DMS79 (cell line): ENCODE measurements at regions not wholly inside any gene's neighbourhood (a gene's known extent, or its start where the extent isn't known, plus 50 kb on each side); places are given as distances from the start of the nearest gene placed in this dataset.

Source experiments
- DNase-seq: peaks from one replicate; lab custom pipeline; 2025; lab: John Stamatoyannopoulos, UW

- no peak for DNase-seq
Observed at GRCh38 chr4:79023799-79024770, 84.8 kb upstream of the PAQR3 start.

- DNase-seq, result no peak
Observed at GRCh38 chr4:79022529-79022928, 83.3 kb upstream of the PAQR3 start.

DNA sequence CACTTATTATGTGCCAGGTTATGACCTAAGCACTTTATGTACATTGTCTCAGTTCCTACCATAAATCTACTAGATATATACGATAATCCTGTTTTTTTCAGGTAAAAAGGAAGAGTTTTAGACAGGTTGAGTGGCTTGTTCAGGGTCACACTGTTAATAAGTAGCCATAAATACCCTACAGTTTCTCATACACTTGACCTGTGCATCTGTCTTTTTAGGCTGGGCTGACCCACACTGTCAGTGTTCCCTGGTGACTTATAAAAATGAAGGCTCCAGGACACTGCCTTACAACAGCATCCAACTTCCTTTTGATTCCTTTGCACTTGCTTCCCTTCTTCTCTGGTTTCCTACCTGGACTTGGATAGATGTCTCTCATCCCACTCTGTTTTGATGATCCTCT lies 78.2 kb upstream of the PAQR3 start:
- DNase-seq, result no peak

DNA sequence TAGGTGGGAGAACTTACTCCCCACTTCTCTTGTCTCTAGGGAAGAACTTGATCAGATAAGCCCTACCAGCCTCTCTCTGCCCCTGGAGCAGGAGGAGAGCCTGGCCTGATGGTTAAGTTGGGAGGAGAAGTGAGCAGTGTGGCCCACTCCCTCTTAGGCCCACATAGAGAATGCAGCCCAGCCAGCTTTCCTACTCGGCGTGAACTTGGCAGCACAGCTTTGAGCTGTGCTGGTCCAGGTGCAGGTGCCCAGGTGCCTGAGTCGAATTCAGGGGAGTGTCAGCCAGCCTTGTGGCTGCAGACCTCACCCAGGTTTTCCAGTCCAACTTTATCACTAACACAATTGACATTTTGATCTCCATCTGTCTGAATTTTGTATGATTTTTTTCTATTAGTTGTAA lies 77.6 kb upstream of the PAQR3 start:
- no peak for DNase-seq

DNA sequence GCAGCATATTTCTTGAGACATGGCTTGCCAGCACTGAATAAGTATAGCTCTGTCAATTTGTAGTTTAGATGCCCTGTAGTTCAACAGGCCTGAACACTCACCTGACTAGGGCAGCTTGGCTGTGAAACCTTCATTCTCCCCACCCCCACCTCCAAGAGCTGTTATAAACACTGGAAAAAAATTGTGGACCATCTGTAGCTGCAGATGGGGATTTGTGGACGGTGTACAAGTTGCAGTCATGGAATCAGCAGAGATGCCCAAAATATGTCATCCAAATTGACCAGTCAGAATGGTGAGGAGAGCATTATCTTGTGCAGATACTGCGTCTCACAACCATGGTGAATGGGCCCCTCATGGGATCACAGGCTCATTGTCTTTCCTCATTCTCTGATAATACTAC lies 76.2 kb upstream of the PAQR3 start:
- no peak for DNase-seq

- DNase-seq, result no peak
Observed at GRCh38 chr4:79014230-79014629, 75.0 kb upstream of the PAQR3 start.

DNA sequence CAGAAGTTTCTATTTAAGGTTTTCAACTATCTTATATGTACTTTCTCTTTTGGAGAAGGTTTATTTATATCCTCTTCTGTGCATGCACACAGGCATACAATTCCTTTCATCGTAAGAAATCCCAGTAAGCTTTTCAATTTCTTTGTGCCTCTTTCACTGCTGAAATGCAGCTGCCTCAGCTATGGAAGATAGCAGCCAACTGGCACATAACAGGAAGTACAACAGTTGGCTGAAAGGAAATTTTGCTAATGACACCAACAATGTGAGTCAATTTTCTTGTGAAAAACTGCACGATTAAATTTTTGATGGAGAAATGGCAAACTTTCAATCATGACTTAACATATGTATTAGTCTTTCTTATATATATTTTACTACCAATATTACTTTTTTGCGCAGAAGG lies 74.5 kb upstream of the PAQR3 start:
- DNase-seq, result no peak

- no peak for DNase-seq
Observed at GRCh38 chr4:78990938-78991810, 51.9 kb upstream of the PAQR3 start.

DNA sequence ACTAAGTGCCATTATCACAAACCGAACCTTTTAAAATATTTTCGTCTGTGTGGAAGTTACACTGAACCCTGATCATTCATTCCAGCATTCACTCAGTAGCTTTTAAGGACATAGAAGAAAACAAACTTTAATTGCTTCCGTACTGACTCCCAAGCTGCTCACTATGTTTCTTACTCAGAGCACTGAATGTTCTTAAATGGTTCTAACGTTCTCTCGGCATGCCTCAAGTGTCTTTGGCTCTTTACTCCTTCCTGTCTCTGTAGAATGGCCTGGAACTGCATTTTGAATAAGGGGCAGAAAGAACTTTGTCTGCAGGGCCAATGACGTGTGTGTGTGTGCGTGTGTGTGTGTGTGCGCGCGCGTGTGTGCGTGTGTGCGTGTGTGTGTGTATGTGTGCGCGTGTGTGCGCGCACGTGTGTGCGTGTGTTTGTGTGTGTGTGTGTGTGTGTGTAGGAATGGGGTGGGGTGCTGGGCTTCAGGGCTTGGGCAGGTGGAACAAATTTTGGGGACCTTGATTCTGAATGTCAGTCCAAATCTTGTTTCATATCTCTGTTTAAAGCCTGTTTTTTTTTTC lies 50.5 kb upstream of the PAQR3 start:
- DNase-seq, result no peak
